HEK293T (cell line): ENCODE measurements at regions not wholly inside any gene's neighbourhood (a gene's known extent, or its start where the extent isn't known, plus 50 kb on each side); places are given as distances from the start of the nearest gene placed in this dataset.
"Not testable (repeated sequence)": the region's sequence is repeated elsewhere in the genome, so short reads cannot be mapped to it uniquely, and the experiment has no call there.

Experiments
- CTCF ChIA-PET: fragments of 350-600 bp; formaldehyde crosslinking; extraction: SDS; loops from one replicate; lab custom pipeline; 2021; ENCODE audit warnings: antibody characterized with exemption, inconsistent platforms; lab: Yijun Ruan, JAX
- POLR2A ChIA-PET: fragments of 350-600 bp; formaldehyde crosslinking; extraction: SDS; loops from one replicate; lab custom pipeline; 2020; ENCODE audit warnings: antibody characterized with exemption, inconsistent platforms; lab: Yijun Ruan, JAX
- DNase-seq: peaks from one replicate; pipeline ENCODE4 v3.0.0; 2012; ENCODE audit warnings: mixed read lengths; ENCODE audit errors: extremely low spot score
- ARNT ChIP-seq: fragments of 450-650 bp; IDR thresholded peaks from 2 replicates; pipeline ENCODE4 v1.6.1; 2017; ENCODE audit warnings: mild to moderate bottlenecking
- BHLHE40 ChIP-seq: fragments of 450-650 bp; IDR thresholded peaks from 2 replicates; pipeline ENCODE4 v1.6.1; 2016; ENCODE audit warnings: mild to moderate bottlenecking, moderate library complexity, borderline replicate concordance
- CTBP1 ChIP-seq: fragments of 450-650 bp; IDR thresholded peaks from 2 replicates; pipeline ENCODE4 v1.6.1; 2016; ENCODE audit warnings: borderline replicate concordance
- ELF4 ChIP-seq: fragments of 450-650 bp; IDR thresholded peaks from 2 replicates; pipeline ENCODE4 v1.6.1; 2017; ENCODE audit warnings: antibody characterized with exemption
- FOXA1 ChIP-seq: fragments of 450-650 bp; IDR thresholded peaks from 2 replicates; pipeline ENCODE4 v1.6.1; 2016; ENCODE audit warnings: mild to moderate bottlenecking
- FOXK2 ChIP-seq: fragments of 450-650 bp; IDR thresholded peaks from 2 replicates; pipeline ENCODE4 v1.6.1; 2016; ENCODE audit warnings: mild to moderate bottlenecking
- FOXM1 ChIP-seq: fragments of 450-650 bp; IDR thresholded peaks from 2 replicates; pipeline ENCODE4 v1.6.1; 2017; ENCODE audit warnings: mild to moderate bottlenecking, borderline replicate concordance
- HDGF ChIP-seq: fragments of 450-650 bp; IDR thresholded peaks from 2 replicates; pipeline ENCODE4 v1.6.1; 2017; ENCODE audit warnings: antibody characterized with exemption, borderline replicate concordance
- L3MBTL2 ChIP-seq: fragments of 450-650 bp; conservative IDR thresholded peaks from 2 replicates; pipeline ENCODE4 v1.6.1; 2016; ENCODE audit warnings: mild to moderate bottlenecking
- LEF1 ChIP-seq: fragments of 450-650 bp; IDR thresholded peaks from 2 replicates; pipeline ENCODE4 v1.6.1; 2017; ENCODE audit warnings: mild to moderate bottlenecking, borderline replicate concordance
- NFRKB ChIP-seq: fragments of 450-650 bp; IDR thresholded peaks from 2 replicates; pipeline ENCODE4 v1.6.1; 2016; ENCODE audit warnings: mild to moderate bottlenecking, moderate library complexity
- SP1 ChIP-seq: fragments of 450-650 bp; IDR thresholded peaks from 2 replicates; pipeline ENCODE4 v1.6.1; 2017
- SUZ12 ChIP-seq: fragments of 450-650 bp; IDR thresholded peaks from 2 replicates; pipeline ENCODE4 v1.6.1; 2016; ENCODE audit warnings: mild to moderate bottlenecking
- TARDBP ChIP-seq: fragments of 450-650 bp; IDR thresholded peaks from 2 replicates; pipeline ENCODE4 v1.6.1; 2016
- ZNF384 ChIP-seq: fragments of 450-650 bp; IDR thresholded peaks from 2 replicates; pipeline ENCODE4 v1.6.1; 2016
- TF ChIP-seq, protein P1 (sequence below): fragments of 450-650 bp; IDR thresholded peaks from 2 replicates; pipeline ENCODE4 v1.6.1; 2016

DNA sequence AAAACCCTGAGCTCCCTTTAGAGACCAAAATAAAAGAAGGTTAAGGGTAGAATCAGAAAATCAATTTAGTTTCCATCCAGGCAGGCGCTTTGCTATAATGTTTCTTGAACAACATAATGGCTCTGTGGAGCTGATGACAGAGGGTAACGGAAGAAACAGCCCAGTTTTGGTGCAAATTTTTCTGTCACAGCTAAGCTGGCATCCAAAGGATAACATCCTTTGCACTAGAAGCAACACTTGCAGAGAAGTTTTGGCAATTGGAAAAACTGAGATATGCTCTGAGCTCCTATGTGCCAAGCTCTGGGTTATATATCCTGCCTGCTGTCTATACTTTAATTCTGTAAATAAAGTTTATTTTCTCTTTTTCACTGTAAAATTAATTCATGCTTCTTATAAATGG is 495.3 kb upstream of the API5 start:
- no peak for TF ChIP-seq NFRKB
- TF ChIP-seq HDGF = no peak
- TF ChIP-seq L3MBTL2 = no peak
- TF ChIP-seq, protein P1, sequence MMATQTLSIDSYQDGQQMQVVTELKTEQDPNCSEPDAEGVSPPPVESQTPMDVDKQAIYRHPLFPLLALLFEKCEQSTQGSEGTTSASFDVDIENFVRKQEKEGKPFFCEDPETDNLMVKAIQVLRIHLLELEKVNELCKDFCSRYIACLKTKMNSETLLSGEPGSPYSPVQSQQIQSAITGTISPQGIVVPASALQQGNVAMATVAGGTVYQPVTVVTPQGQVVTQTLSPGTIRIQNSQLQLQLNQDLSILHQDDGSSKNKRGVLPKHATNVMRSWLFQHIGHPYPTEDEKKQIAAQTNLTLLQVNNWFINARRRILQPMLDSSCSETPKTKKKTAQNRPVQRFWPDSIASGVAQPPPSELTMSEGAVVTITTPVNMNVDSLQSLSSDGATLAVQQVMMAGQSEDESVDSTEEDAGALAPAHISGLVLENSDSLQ = no peak
- TF ChIP-seq ZNF384 = no peak
- no peak for TF ChIP-seq TARDBP
- no peak for TF ChIP-seq ARNT
- no peak for TF ChIP-seq SUZ12
- TF ChIP-seq BHLHE40 = no peak
- TF ChIP-seq FOXA1 = no peak
- TF ChIP-seq LEF1 = no peak
- no peak for TF ChIP-seq ELF4
- POLR2A ChIA-PET = no interaction called here
- CTCF ChIA-PET = no interaction called here
- no peak for DNase-seq

DNA sequence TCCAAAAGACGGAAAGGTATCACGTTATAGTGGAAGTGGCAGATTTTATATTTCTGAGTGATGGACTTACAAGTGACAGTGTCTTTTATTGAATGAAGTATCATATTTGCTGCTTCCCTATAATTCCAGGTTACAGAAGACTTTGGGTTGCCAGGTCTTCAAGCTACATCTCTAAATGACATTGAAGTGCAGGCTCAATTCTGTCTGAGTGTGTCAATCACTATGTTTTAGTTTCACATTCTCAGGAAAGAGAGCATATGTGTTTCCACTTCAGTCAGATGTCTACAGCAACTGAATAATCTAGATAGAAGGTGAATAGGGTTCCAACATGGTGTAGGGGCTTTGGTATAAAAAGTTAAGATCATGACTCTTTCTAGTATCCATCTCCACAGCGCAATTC is 492.7 kb upstream of the API5 start:
- POLR2A ChIA-PET = no interaction called here
- no peak for TF ChIP-seq SUZ12
- no peak for TF ChIP-seq ELF4
- no peak for DNase-seq
- CTCF ChIA-PET = no interaction called here

DNA sequence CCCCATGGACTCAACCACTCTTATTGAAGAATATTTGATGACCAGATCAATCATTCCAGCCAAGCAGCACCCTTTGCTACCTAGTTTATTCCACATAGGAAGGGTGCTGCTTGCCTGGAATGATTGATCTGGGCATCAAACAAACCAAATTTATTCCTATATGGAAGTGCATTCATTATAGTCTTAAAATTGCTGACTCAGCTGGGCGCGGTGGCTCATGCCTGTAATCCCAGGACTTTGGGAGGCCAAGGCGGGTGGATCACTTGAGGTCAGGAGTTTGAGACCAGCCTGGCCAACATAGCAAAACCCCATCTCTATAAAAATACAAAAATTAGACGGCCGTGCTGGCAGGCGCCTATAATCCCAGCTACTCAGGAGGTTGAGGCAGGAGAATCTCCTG is 489.6 kb upstream of the API5 start:
- DNase-seq, CTCF ChIA-PET, POLR2A ChIA-PET: not testable (repeated sequence)

DNA sequence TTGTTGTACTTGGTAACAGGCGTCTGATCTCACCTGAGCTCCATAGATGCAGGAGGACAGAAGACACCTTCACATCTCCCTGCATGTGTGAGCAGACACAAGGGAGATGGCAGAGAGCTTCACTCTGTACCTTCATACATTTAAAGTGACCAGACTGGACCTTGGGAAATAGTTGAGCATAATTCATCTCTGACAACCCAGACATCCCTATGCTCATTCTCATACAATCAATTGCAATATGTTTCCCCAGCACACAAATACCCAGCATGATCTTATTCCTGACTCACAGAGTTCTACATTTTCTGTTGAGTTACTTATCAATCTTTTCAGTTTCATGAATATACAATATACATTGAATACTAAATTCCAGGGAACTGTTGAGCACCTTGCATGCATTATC is 488.2 kb upstream of the API5 start:
- POLR2A ChIA-PET = no interaction called here
- CTCF ChIA-PET = no interaction called here
- TF ChIP-seq ZNF384 (no peak), TARDBP (no peak), HDGF (no peak), FOXA1 (no peak), NFRKB (no peak), ELF4 (no peak), FOXK2 (no peak), SUZ12 (no peak), SP1 (no peak), LEF1 (no peak), BHLHE40 (no peak), L3MBTL2 (no peak), ARNT (no peak)
- TF ChIP-seq, protein P1 = no peak

DNA sequence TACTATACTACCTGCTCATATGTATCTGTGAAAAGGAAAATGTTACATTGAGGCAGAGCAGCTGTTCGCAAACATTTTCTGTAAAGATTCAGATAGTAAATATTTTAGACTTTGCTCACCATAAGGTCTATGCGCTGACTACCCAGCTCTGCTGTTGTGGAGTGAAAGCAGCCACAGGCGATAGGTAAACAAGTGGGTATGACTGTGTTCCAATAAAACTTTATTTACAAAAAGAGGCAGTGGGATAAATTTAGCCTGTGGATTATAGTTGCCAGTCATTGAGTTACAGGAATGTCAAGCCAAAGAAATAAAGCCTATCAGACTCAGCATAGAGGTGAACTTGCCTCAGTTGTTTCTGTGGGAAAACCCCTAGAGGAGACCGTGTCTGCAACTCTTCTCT is 487.7 kb upstream of the API5 start:
- TF ChIP-seq NFRKB = no peak
- TF ChIP-seq CTBP1 = no peak
- TF ChIP-seq, protein P1 = no peak
- TF ChIP-seq HDGF = no peak
- TF ChIP-seq FOXM1 = no peak
- no peak for TF ChIP-seq SUZ12
- no peak for TF ChIP-seq FOXK2
- no peak for TF ChIP-seq ZNF384
- TF ChIP-seq LEF1 = no peak
- TF ChIP-seq TARDBP = no peak
- no peak for TF ChIP-seq FOXA1
- no peak for TF ChIP-seq ELF4
- no peak for TF ChIP-seq BHLHE40
- no peak for DNase-seq
- CTCF ChIA-PET = no interaction called here
- POLR2A ChIA-PET = no interaction called here

More for the DNA sequence above, 488.2 kb upstream of the API5 start:
- DNase-seq = no peak

DNA sequence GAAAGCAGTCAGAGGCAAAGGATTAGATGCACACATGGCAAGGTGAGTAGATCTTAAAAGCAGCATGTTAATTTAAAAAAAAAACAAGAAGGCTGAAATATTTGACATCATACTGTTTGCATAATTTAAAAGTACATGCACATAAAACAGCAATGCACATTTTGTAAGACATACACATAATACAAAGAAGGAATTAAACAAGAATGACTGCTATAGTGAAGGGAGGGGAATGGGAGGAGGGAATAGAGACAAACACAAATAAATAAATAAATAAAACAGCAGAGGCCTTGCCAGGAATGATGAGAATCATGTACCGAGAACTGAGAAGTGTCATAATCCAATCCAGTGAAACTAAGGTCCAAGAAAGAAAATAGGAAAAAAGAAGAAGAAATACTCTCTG is 486.2 kb upstream of the API5 start:
- POLR2A ChIA-PET = no interaction called here
- no peak for DNase-seq
- CTCF ChIA-PET = interaction anchor here (0.7 kb wide), 1 partner anchor 690 kb away, joined by 6 read pairs; no protein-coding TSS in a partner anchor
- TF ChIP-seq ZNF384 = no peak
- no peak for TF ChIP-seq FOXK2
- no peak for TF ChIP-seq HDGF

DNA sequence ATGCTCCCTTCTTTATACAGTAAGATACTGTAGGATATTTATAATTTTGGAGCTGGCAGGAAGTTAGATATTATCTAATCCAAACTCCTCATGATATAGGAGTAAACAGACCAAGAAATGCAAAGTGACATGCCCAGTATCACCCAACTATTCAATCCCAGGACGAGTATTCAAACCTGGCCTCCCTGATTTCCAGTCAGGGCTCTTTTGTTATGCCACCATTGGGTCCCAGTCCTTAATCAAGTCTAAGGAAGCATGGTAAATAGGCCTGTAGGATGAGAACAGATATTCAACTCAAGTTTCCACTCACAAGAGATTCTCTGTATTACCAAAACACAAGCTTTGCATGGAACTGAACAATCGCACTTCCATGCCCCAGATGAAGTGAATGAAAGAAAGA is 484.0 kb upstream of the API5 start:
- TF ChIP-seq ELF4 (no peak), SP1 (no peak), SUZ12 (no peak), FOXA1 (no peak), HDGF (no peak), ARNT (no peak), FOXM1 (no peak), FOXK2 (no peak), LEF1 (no peak), NFRKB (no peak), BHLHE40 (no peak), L3MBTL2 (no peak), ZNF384 (no peak), CTBP1 (no peak), TARDBP (no peak)
- TF ChIP-seq, protein P1 = no peak
- no peak for DNase-seq
- POLR2A ChIA-PET = no interaction called here
- CTCF ChIA-PET = no interaction called here
